Ascending aorta (tissue), 2 donors: ENCODE measurements at regions not wholly inside any gene's neighbourhood (a gene's known extent, or its start where the extent isn't known, plus 50 kb on each side); places are given as distances from the start of the nearest gene placed in this dataset.

Experiments used
- DNase-seq, 2 donors: peaks; one replicate each; pipeline ENCODE4 v3.0.0-alpha.2; 2019; ENCODE audit warnings: low spot score in 2 of 2
- H3K27ac ChIP-seq, 2 donors: fragments of 200-600 bp; sonication (generic); one replicate each; pipeline ENCODE4 v1.5.1; 2016 to 2017; ENCODE audit warnings: mild to moderate bottlenecking in 1 of 2
- H3K27me3 ChIP-seq: fragments of 200-600 bp; sonication (generic); one replicate; pipeline ENCODE4 v1.5.1; 2017
- H3K36me3 ChIP-seq, 2 donors: fragments of 200-600 bp; sonication (generic); one replicate each; pipeline ENCODE4 v1.5.1; 2016
- H3K4me1 ChIP-seq, 2 donors: fragments of 200-600 bp; sonication (generic); one replicate each; pipeline ENCODE4 v1.5.1; 2016 to 2017; ENCODE audit warnings: mild to moderate bottlenecking in 1 of 2
- H3K4me3 ChIP-seq, 2 donors: fragments of 200-600 bp; sonication (generic); one replicate each; pipeline ENCODE4 v1.5.1; 2016 to 2017; ENCODE audit warnings: mild to moderate bottlenecking in 1 of 2
- H3K9me3 ChIP-seq, 2 donors: fragments of 200-600 bp; sonication (generic); one replicate each; pipeline ENCODE4 v1.5.1; 2016
- intact Hi-C: fragments of 100-400 bp; cut with DNase I; formaldehyde crosslinking; loops from one replicate; pipeline ENCODE4 v1.15.1; 2023
- TF ChIP-seq, protein P1 (sequence below), 3 experiments: fragments of 200-600 bp in 2 of 3; fragments of 450-650 bp in 1 of 3; sonication (generic) in 2 of 3; IDR thresholded peaks; one replicate each; pipeline ENCODE4 v1.5.1; 2016 to 2019; ENCODE audit warnings: antibody characterized with exemption in 3 of 3, mild to moderate bottlenecking in 1 of 3, moderate library complexity in 1 of 3

GRCh38 chr5:135137146-135137915 lies 103.3 kb upstream of the PITX1 start:
- no peak overlapping the region for H3K27ac ChIP-seq

GRCh38 chr5:135136546-135136945 lies 102.5 kb upstream of the PITX1 start:
- Histone ChIP-seq H3K27me3 (no peaks in the 10 kb centered on the region), H3K4me1 (no peaks in the 10 kb centered on the region), H3K36me3 (no peaks in the 10 kb centered on the region), H3K27ac (no peak overlapping the region), H3K4me3 (no peak overlapping the region), H3K9me3 (no peaks in the 10 kb centered on the region)
- TF ChIP-seq, protein P1, sequence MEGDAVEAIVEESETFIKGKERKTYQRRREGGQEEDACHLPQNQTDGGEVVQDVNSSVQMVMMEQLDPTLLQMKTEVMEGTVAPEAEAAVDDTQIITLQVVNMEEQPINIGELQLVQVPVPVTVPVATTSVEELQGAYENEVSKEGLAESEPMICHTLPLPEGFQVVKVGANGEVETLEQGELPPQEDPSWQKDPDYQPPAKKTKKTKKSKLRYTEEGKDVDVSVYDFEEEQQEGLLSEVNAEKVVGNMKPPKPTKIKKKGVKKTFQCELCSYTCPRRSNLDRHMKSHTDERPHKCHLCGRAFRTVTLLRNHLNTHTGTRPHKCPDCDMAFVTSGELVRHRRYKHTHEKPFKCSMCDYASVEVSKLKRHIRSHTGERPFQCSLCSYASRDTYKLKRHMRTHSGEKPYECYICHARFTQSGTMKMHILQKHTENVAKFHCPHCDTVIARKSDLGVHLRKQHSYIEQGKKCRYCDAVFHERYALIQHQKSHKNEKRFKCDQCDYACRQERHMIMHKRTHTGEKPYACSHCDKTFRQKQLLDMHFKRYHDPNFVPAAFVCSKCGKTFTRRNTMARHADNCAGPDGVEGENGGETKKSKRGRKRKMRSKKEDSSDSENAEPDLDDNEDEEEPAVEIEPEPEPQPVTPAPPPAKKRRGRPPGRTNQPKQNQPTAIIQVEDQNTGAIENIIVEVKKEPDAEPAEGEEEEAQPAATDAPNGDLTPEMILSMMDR (IDR thresholded peaks at IDR 0.05): no peak
- no peak for DNase-seq
- intact Hi-C loops: no loop called here

More at GRCh38 chr5:135137146-135137915, 103.3 kb upstream of the PITX1 start:
- TF ChIP-seq, protein P1 (IDR thresholded peaks at IDR 0.05): no peak
- Histone ChIP-seq H3K9me3 (no peaks in the 10 kb centered on the region), H3K36me3 (no peaks in the 10 kb centered on the region), H3K27me3 (no peaks in the 10 kb centered on the region), H3K4me1 (no peaks in the 10 kb centered on the region), H3K4me3 (no peak overlapping the region)
- no peak for DNase-seq
- intact Hi-C loops: no loop called here

GRCh38 chr5:135135530-135136226 lies 101.7 kb upstream of the PITX1 start:
- no peaks in the 10 kb centered on the region for H3K9me3 ChIP-seq
- H3K4me1 ChIP-seq: no peaks in the 10 kb centered on the region
- intact Hi-C loops: no loop called here
- H3K4me3 ChIP-seq: no peak overlapping the region
- H3K27me3 ChIP-seq: no peaks in the 10 kb centered on the region
- no peaks in the 10 kb centered on the region for H3K36me3 ChIP-seq
- H3K27ac ChIP-seq: no peak overlapping the region
- TF ChIP-seq, protein P1 (IDR thresholded peaks at IDR 0.05): no peak
- peak in 1 of 2 donors; percentile 71 for DNase-seq

GRCh38 chr5:135134691-135135381 lies 100.8 kb upstream of the PITX1 start:
- no peak for DNase-seq
- H3K36me3 ChIP-seq: no peaks in the 10 kb centered on the region
- TF ChIP-seq, protein P1 (IDR thresholded peaks at IDR 0.05): no peak
- no peak overlapping the region for H3K4me3 ChIP-seq
- intact Hi-C loops: no loop called here
- no peaks in the 10 kb centered on the region for H3K9me3 ChIP-seq
- no peak overlapping the region for H3K27ac ChIP-seq
- no peaks in the 10 kb centered on the region for H3K27me3 ChIP-seq
- no peaks in the 10 kb centered on the region for H3K4me1 ChIP-seq

DNA sequence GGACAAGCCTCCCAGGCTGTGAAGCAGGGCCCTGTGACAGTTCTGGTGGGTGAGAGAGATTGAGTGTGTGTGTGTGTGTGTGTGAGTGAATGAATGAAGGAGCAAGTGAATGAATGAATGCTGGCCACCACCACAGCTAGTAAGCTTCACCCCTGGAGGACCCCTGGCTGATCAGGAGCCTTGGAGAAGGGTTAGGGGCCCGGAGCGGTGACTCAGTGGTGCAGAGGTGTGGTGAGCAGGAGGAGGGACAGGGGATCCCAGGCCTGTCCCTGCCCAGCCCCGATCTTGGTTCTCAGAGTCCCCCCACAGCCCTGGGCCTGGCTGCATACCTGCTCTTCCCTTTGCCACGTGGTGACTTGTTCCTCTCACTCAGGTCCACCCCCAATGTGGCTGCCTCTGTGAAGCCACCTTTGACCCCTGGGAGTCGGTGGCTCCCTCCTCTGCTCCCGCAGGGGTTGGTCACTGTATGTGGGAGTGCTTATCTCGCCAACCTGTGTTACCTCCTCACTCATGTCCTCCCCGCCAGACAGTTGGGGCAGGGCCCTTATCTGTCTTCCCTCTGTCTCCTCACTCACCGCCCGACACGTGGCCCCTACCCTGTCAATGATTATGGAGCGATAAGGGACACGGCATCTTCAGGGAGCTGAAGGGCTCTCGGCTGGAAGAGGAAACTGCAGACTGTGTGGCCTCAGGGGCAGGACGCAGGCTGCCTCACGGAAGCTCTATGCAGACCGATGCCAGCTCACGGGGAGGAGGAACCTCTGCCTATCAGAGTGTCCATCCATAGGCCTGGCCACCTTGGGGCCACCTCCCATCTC lies 99.9 kb upstream of the PITX1 start:
- no peak for DNase-seq
- TF ChIP-seq, protein P1 (IDR thresholded peaks at IDR 0.05): no peak
- H3K36me3 ChIP-seq: no peaks in the 10 kb centered on the region
- no peaks in the 10 kb centered on the region for H3K27me3 ChIP-seq
- intact Hi-C loops: no loop called here
- no peaks in the 10 kb centered on the region for H3K4me1 ChIP-seq
- no peak overlapping the region for H3K27ac ChIP-seq
- H3K9me3 ChIP-seq: no peaks in the 10 kb centered on the region
- H3K4me3 ChIP-seq: no peak overlapping the region
